Panc1 (cell line): ENCODE measurements at regions not wholly inside any gene's neighbourhood (a gene's known extent, or its start where the extent isn't known, plus 50 kb on each side); places are given as distances from the start of the nearest gene placed in this dataset.

Experiments
- ATAC-seq: fragments of 200-7000 bp; cut with Tn5 transposase; 2 replicates; pipeline ENCODE4 v1.9.1; 2020; ENCODE audit warnings: mild to moderate bottlenecking, moderate library complexity
- BruUV-seq: library from RNA; stranded (reverse); fragments of 400-500 nt; replicated peaks from 2 replicates; lab custom pipeline; 2021; lab: Mats Ljungman, UMichigan
- CTCF ChIA-PET: fragments of 300-600 bp; sonication (Branson Sonifier 250); formaldehyde crosslinking; loops from one replicate; lab custom pipeline; 2022; ENCODE audit warnings: antibody characterized with exemption; lab: Charles Lee
- POLR2A ChIA-PET: fragments of 300-600 bp; sonication (Branson Sonifier 250); formaldehyde crosslinking; loops from one replicate; lab custom pipeline; 2022; ENCODE audit warnings: antibody characterized with exemption; lab: Charles Lee
- DNase-seq: peaks from one replicate; pipeline ENCODE4 v3.0.0-alpha.2; 2010; ENCODE audit warnings: low read depth, low spot score
- H3K27ac ChIP-seq: 2 replicates; pipeline ENCODE4 v1.5.1; 2011; ENCODE audit warnings: mild to moderate bottlenecking, low read length, inconsistent platforms
- H3K27me3 ChIP-seq: fragments of 200-500 bp; sonication (Bioruptor generic); 2 replicates; pipeline ENCODE4 v1.6.0; 2014; ENCODE audit warnings: low read length, inconsistent platforms; ENCODE audit not compliant: control insufficient read depth, insufficient read depth
- H3K36me3 ChIP-seq: fragments of 200-500 bp; sonication (Bioruptor generic); 2 replicates; pipeline ENCODE4 v1.5.1; 2014; ENCODE audit warnings: inconsistent platforms, mild to moderate bottlenecking, low read length, moderate library complexity; ENCODE audit not compliant: control insufficient read depth, insufficient read depth
- H3K4me1 ChIP-seq: 2 replicates; pipeline ENCODE4 v1.5.1; 2011; ENCODE audit warnings: inconsistent platforms, mild to moderate bottlenecking, low read length, moderate library complexity; ENCODE audit not compliant: control insufficient read depth, insufficient read depth
- H3K4me3 ChIP-seq, 2 experiments: 2 replicates each; pipeline ENCODE4 v1.5.1; 2011 to 2012; ENCODE audit warnings: low read depth in 2 of 2, low read length in 2 of 2, mild to moderate bottlenecking in 2 of 2, inconsistent platforms in 1 of 2, moderate library complexity in 1 of 2
- H3K9me3 ChIP-seq: fragments of 200-500 bp; sonication (Bioruptor generic); 2 replicates; pipeline ENCODE4 v1.5.1; 2014; ENCODE audit warnings: low read depth, mild to moderate bottlenecking, inconsistent platforms, low read length, moderate library complexity; ENCODE audit not compliant: control insufficient read depth, insufficient read depth
- POLR2AphosphoS5 ChIP-seq: IDR thresholded peaks from 2 replicates; pipeline ENCODE4 v1.6.1; 2012; ENCODE audit warnings: mild to moderate bottlenecking, low read depth, low read length, moderate library complexity
- SIN3A ChIP-seq: IDR thresholded peaks from 2 replicates; pipeline ENCODE4 v1.6.1; 2012; ENCODE audit warnings: low read depth, mild to moderate bottlenecking, low read length, moderate library complexity, borderline replicate concordance; ENCODE audit not compliant: insufficient read depth
- TCF7L2 ChIP-seq: IDR thresholded peaks from 2 replicates; pipeline ENCODE4 v1.6.1; 2011; ENCODE audit warnings: mild to moderate bottlenecking, low read depth, low read length, inconsistent platforms
- in situ Hi-C: cut with HindIII; loops from 2 replicates; pipeline ENCODE4 v1.10.0; 2016; ENCODE audit warnings: low sequenced_read_pairs, low pct_unique_long_range_greater_than_20kb
- intact Hi-C: fragments of 100-400 bp; cut with micrococcal nuclease; formaldehyde crosslinking; loops from one replicate; pipeline ENCODE4 v1.10.0; 2022; ENCODE audit not compliant: unreplicated experiment
- TF ChIP-seq, protein P1 (sequence below), 2 experiments: IDR thresholded peaks; 2 replicates each; pipeline ENCODE4 v1.6.1; 2011 to 2012; ENCODE audit warnings: low read depth in 2 of 2, control low read depth in 1 of 2, low read length in 1 of 2, mild to moderate bottlenecking in 1 of 2, moderate library complexity in 1 of 2; ENCODE audit not compliant: insufficient read depth in 1 of 2
- TF ChIP-seq, protein P2 (sequence below): fragments of 450-650 bp; IDR thresholded peaks from 2 replicates; pipeline ENCODE4 v1.5.1; 2017; ENCODE audit warnings: mild to moderate bottlenecking

DNA sequence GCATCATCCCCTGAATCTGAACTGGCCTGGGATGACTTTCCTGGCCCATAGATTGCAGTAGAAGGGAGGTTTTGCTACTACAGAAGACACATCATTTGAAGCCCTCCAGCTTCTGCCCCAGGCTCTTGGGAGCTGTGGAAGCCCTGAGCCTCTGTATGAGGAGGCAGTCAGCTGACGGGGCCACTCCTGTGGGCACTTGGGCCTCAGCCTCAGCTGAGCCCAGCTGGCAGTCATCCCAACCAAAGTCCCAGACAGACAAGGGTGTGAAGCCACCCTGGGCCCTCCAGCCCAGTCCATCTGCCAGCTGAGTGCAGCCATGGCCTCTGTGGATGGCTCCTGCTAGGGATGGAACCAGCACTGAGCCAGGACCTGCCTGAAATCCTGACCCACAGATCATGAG lies 502.3 kb upstream of the HS6ST1 start:
- DNase-seq, result no peak
- ChIA-PET CTCF (no interaction called here), POLR2A (no interaction called here)
- intact Hi-C loops, result no loop called here
- Histone ChIP-seq H3K27ac (no peak overlapping the region), H3K27me3 (no peaks in the 10 kb centered on the region), H3K36me3 (no peaks in the 10 kb centered on the region), H3K4me3 (no peak overlapping the region), H3K4me1 (no peaks in the 10 kb centered on the region), H3K9me3 (no peaks in the 10 kb centered on the region)
- BruUV-seq, result no TSS peak
- TF ChIP-seq POLR2AphosphoS5 (no peak), SIN3A (no peak), TCF7L2 (no peak)
- TF ChIP-seq, protein P1, sequence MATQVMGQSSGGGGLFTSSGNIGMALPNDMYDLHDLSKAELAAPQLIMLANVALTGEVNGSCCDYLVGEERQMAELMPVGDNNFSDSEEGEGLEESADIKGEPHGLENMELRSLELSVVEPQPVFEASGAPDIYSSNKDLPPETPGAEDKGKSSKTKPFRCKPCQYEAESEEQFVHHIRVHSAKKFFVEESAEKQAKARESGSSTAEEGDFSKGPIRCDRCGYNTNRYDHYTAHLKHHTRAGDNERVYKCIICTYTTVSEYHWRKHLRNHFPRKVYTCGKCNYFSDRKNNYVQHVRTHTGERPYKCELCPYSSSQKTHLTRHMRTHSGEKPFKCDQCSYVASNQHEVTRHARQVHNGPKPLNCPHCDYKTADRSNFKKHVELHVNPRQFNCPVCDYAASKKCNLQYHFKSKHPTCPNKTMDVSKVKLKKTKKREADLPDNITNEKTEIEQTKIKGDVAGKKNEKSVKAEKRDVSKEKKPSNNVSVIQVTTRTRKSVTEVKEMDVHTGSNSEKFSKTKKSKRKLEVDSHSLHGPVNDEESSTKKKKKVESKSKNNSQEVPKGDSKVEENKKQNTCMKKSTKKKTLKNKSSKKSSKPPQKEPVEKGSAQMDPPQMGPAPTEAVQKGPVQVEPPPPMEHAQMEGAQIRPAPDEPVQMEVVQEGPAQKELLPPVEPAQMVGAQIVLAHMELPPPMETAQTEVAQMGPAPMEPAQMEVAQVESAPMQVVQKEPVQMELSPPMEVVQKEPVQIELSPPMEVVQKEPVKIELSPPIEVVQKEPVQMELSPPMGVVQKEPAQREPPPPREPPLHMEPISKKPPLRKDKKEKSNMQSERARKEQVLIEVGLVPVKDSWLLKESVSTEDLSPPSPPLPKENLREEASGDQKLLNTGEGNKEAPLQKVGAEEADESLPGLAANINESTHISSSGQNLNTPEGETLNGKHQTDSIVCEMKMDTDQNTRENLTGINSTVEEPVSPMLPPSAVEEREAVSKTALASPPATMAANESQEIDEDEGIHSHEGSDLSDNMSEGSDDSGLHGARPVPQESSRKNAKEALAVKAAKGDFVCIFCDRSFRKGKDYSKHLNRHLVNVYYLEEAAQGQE (IDR thresholded peaks at IDR 0.05; ENCODE audit: insufficient read depth in 1 of 2, low read depth in 2 of 2, low read length in 1 of 2), result no peak
- TF ChIP-seq, protein P2, sequence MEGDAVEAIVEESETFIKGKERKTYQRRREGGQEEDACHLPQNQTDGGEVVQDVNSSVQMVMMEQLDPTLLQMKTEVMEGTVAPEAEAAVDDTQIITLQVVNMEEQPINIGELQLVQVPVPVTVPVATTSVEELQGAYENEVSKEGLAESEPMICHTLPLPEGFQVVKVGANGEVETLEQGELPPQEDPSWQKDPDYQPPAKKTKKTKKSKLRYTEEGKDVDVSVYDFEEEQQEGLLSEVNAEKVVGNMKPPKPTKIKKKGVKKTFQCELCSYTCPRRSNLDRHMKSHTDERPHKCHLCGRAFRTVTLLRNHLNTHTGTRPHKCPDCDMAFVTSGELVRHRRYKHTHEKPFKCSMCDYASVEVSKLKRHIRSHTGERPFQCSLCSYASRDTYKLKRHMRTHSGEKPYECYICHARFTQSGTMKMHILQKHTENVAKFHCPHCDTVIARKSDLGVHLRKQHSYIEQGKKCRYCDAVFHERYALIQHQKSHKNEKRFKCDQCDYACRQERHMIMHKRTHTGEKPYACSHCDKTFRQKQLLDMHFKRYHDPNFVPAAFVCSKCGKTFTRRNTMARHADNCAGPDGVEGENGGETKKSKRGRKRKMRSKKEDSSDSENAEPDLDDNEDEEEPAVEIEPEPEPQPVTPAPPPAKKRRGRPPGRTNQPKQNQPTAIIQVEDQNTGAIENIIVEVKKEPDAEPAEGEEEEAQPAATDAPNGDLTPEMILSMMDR, result no peak
- in situ Hi-C loops, result no loop called here
- no peak for ATAC-seq

DNA sequence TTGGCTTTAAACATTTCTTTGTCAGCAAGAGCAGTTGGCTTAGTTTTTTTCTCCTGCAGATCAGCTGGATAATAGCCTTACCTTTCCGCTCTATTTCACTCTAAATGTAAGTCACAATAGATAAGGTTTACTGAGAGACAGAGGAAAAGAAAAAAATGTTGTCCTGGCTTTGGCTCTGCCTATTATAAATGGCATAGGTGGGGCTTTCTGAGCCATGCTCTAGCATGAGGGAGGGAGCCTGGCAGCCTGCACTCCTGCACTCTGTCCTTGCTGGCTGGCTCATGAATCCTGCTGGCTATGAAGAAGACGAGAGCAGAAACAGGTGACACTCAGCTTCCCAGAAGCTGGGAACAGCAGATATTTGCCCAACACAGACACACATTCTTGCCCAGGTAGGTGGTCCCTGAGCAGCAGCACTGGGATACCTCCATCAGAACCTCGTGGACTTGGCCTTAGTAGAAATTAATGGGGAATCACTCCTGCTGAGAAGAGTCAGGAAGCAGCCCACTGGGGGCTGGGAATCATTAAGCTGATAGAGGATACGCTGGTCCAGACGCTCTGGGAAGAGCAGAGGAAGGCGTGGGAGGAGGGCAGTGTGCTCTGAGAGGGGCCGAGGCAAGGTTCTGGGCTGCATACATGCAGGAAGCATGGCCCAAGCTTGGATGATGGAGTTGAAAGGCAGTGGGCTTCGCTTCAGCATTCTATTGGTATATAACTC lies 514.4 kb upstream of the HS6ST1 start:
- POLR2A ChIA-PET, result no interaction called here
- intact Hi-C loops, result no loop called here

More for the DNA sequence above, 514.4 kb upstream of the HS6ST1 start:
- H3K27ac ChIP-seq, result no peak overlapping the region
- H3K9me3 ChIP-seq, result no peaks in the 10 kb centered on the region
- no peak for TF ChIP-seq TCF7L2
- no peak for TF ChIP-seq POLR2AphosphoS5
- TF ChIP-seq, protein P2, result no peak
- TF ChIP-seq, protein P1 (IDR thresholded peaks at IDR 0.05; ENCODE audit: insufficient read depth in 1 of 2, low read depth in 2 of 2, low read length in 1 of 2), result no peak
- TF ChIP-seq SIN3A, result no peak
- ATAC-seq (no peak), DNase-seq (no peak)
- in situ Hi-C loops, result no loop called here
- H3K36me3 ChIP-seq, result no peaks in the 10 kb centered on the region
- H3K27me3 ChIP-seq, result peaks cover 2% of the 10 kb centered on the region; the same call in 1 of the 2 replicates
- no peaks in the 10 kb centered on the region for H3K4me1 ChIP-seq
- CTCF ChIA-PET, result no interaction called here
- no peak overlapping the region for H3K4me3 ChIP-seq
- BruUV-seq, result no TSS peak
